Neural progenitor cell (in vitro differentiated cells): ENCODE measurements at regions not wholly inside any gene's neighbourhood (a gene's known extent, or its start where the extent isn't known, plus 50 kb on each side); places are given as distances from the start of the nearest gene placed in this dataset.

Experiments
- EZH2 ChIP-seq: fragments of 200-600 bp; sonication (generic); IDR thresholded peaks from 2 replicates; pipeline ENCODE4 v1.6.1; 2017; ENCODE audit warnings: antibody characterized with exemption, mild to moderate bottlenecking, moderate library complexity
- TF ChIP-seq, protein P1 (sequence below): fragments of 200-600 bp; sonication (generic); IDR thresholded peaks from 2 replicates; pipeline ENCODE4 v1.5.1; 2017; ENCODE audit warnings: antibody characterized with exemption, mild to moderate bottlenecking

DNA sequence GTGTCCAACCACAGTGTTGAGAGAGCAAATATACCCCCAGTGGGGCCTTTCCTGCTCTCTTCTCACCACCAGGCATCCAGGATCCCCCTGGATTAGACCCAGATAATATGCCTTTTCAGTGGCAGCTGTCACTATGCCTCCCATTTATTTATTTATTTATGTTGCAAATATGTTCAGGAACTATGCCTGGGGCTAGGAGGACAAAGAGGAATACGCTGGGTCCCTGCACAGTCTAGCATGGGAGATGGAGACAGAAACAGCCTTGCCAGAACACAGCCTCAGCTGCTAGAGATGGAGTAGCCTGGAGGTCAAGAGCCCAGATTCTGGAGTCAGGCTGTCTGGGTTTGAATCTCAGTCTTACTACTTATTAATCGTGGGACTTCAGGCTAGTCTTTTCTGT, 74.6 kb upstream of the LRFN2 start:
- TF ChIP-seq, protein P1, sequence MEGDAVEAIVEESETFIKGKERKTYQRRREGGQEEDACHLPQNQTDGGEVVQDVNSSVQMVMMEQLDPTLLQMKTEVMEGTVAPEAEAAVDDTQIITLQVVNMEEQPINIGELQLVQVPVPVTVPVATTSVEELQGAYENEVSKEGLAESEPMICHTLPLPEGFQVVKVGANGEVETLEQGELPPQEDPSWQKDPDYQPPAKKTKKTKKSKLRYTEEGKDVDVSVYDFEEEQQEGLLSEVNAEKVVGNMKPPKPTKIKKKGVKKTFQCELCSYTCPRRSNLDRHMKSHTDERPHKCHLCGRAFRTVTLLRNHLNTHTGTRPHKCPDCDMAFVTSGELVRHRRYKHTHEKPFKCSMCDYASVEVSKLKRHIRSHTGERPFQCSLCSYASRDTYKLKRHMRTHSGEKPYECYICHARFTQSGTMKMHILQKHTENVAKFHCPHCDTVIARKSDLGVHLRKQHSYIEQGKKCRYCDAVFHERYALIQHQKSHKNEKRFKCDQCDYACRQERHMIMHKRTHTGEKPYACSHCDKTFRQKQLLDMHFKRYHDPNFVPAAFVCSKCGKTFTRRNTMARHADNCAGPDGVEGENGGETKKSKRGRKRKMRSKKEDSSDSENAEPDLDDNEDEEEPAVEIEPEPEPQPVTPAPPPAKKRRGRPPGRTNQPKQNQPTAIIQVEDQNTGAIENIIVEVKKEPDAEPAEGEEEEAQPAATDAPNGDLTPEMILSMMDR = no peak
- no peak for TF ChIP-seq EZH2
